PC-3 (cell line): ENCODE measurements at regions not wholly inside any gene's neighbourhood (a gene's known extent, or its start where the extent isn't known, plus 50 kb on each side); places are given as distances from the start of the nearest gene placed in this dataset.

Experiments used
- EZH2 ChIP-seq: fragments of 300-600 bp; sonication (generic); IDR thresholded peaks from one replicate; pipeline ENCODE4 v1.6.1; 2017; ENCODE audit warnings: antibody characterized with exemption, mild to moderate bottlenecking, low read length; ENCODE audit not compliant: unreplicated experiment
- TF ChIP-seq, protein P1 (sequence below): fragments of 300-600 bp; sonication (generic); conservative IDR thresholded peaks from 2 replicates; pipeline ENCODE4 v1.5.1; 2017; ENCODE audit warnings: antibody characterized with exemption, low read depth, mild to moderate bottlenecking, low read length

DNA sequence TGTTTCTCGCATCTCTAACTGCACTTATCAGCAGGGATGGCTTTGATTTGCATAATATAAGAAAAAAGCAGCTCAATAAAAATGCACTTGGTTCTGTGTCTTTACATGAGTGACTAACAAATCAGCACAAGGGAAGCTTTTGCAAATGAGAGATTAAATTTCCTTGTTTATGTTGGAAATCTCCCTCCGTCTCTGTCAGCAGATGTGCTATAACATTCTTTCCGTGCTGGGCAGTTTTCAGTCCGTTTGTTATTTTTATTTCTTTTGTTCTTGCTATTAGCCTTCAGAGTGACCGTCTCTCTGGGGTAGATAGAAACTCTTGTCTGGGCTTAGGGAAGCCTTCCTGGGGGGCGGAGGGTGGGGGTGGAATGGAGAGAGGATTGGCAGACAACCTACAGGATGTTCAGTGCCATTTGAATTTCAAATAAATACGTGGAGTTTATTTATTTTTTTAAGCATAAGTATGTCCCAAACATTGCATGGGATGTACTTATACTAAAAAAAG is 96.0 kb downstream of the GATA3 start:
- TF ChIP-seq, protein P1, sequence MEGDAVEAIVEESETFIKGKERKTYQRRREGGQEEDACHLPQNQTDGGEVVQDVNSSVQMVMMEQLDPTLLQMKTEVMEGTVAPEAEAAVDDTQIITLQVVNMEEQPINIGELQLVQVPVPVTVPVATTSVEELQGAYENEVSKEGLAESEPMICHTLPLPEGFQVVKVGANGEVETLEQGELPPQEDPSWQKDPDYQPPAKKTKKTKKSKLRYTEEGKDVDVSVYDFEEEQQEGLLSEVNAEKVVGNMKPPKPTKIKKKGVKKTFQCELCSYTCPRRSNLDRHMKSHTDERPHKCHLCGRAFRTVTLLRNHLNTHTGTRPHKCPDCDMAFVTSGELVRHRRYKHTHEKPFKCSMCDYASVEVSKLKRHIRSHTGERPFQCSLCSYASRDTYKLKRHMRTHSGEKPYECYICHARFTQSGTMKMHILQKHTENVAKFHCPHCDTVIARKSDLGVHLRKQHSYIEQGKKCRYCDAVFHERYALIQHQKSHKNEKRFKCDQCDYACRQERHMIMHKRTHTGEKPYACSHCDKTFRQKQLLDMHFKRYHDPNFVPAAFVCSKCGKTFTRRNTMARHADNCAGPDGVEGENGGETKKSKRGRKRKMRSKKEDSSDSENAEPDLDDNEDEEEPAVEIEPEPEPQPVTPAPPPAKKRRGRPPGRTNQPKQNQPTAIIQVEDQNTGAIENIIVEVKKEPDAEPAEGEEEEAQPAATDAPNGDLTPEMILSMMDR, result no peak
- TF ChIP-seq EZH2, result no peak
